ENCODE measurements at regions not wholly inside any gene's neighbourhood (a gene's known extent, or its start where the extent isn't known, plus 50 kb on each side); places are given as distances from the start of the nearest gene placed in this dataset.

- no peaks in the 10 kb centered on the region for H3K4me1 Mint-ChIP-seq
- TF ChIP-seq CTCF (conservative IDR thresholded peaks at IDR 0.05), result no peak
- Histone ChIP-seq H3K27me3 (ENCODE audit: control insufficient read depth, insufficient read depth, low read length, poor library complexity, severe bottlenecking) (no peaks in the 10 kb centered on the region), H3K4me1 (ENCODE audit: control insufficient read depth, insufficient read depth, low read length) (no peaks in the 10 kb centered on the region), H3K27ac (ENCODE audit: low read depth, low read length) (no peak overlapping the region), H3K9ac (ENCODE audit: extremely low read depth, low read length, poor library complexity, severe bottlenecking) (no peak overlapping the region), H3K4me3 (ENCODE audit: low read length) (no peak overlapping the region), H3K36me3 (ENCODE audit: control insufficient read depth, insufficient read depth, low read length) (no peaks in the 10 kb centered on the region), H3K9me3 (ENCODE audit: control insufficient read depth, low read length) (no peaks in the 10 kb centered on the region)
- H3K4me3 Mint-ChIP-seq, result no peak overlapping the region
- no peaks in the 10 kb centered on the region for H3K9me3 Mint-ChIP-seq
- H3K27ac Mint-ChIP-seq, result no peak overlapping the region
- no peak for DNase-seq
- H3K36me3 Mint-ChIP-seq (ENCODE audit: low read depth), result no peaks in the 10 kb centered on the region
- no peaks in the 10 kb centered on the region for H3K27me3 Mint-ChIP-seq (ENCODE audit: insufficient read depth)
These were observed 1435.7 kb downstream of the LRRC4C start for GRCh38 chr11:40023724-40024123.

- H3K4me3 ChIP-seq (ENCODE audit: low read length), result no peak overlapping the region
- 89 to 100% methylated on average over 1 to 3 of the region's 3 CpGs for WGBS, 2 experiments (ENCODE audit: insufficient coverage in 1 of 2, insufficient read length in 1 of 2)
- no peaks in the 10 kb centered on the region for H3K9me3 ChIP-seq (ENCODE audit: control insufficient read depth, low read length)
- H3K4me1 ChIP-seq (ENCODE audit: control insufficient read depth, insufficient read depth, low read length), result no peaks in the 10 kb centered on the region
- H3K36me3 ChIP-seq (ENCODE audit: control insufficient read depth, insufficient read depth, low read length), result no peaks in the 10 kb centered on the region
- no peak for TF ChIP-seq CTCF (conservative IDR thresholded peaks at IDR 0.05)
- no peak overlapping the region for H3K27ac ChIP-seq (ENCODE audit: low read depth, low read length)
- Mint-ChIP-seq H3K36me3 (ENCODE audit: low read depth) (no peaks in the 10 kb centered on the region), H3K27ac (no peak overlapping the region), H3K9me3 (no peaks in the 10 kb centered on the region), H3K4me3 (no peak overlapping the region), H3K4me1 (no peaks in the 10 kb centered on the region), H3K27me3 (ENCODE audit: insufficient read depth) (no peaks in the 10 kb centered on the region)
- no peak overlapping the region for H3K9ac ChIP-seq (ENCODE audit: extremely low read depth, low read length, poor library complexity, severe bottlenecking)
- no peak for DNase-seq
- H3K27me3 ChIP-seq (ENCODE audit: control insufficient read depth, insufficient read depth, low read length, poor library complexity, severe bottlenecking), result no peaks in the 10 kb centered on the region
These were observed 1449.4 kb downstream of the LRRC4C start for GRCh38 chr11:40010011-40010410.

- no peak for TF ChIP-seq CTCF (conservative IDR thresholded peaks at IDR 0.05)
- 86 to 90% methylated on average over 2 of the region's 2 CpGs for WGBS, 2 experiments (ENCODE audit: insufficient coverage in 1 of 2, insufficient read length in 1 of 2)
- Mint-ChIP-seq H3K36me3 (ENCODE audit: low read depth) (no peaks in the 10 kb centered on the region), H3K27me3 (ENCODE audit: insufficient read depth) (no peaks in the 10 kb centered on the region), H3K4me3 (no peak overlapping the region), H3K27ac (no peak overlapping the region), H3K9me3 (peaks cover 6% of the 10 kb centered on the region), H3K4me1 (peaks cover 10% of the 10 kb centered on the region)
- Histone ChIP-seq H3K4me1 (ENCODE audit: control insufficient read depth, insufficient read depth, low read length) (no peaks in the 10 kb centered on the region), H3K36me3 (ENCODE audit: control insufficient read depth, insufficient read depth, low read length) (no peaks in the 10 kb centered on the region), H3K9ac (ENCODE audit: extremely low read depth, low read length, poor library complexity, severe bottlenecking) (no peak overlapping the region), H3K9me3 (ENCODE audit: control insufficient read depth, low read length) (no peaks in the 10 kb centered on the region), H3K4me3 (ENCODE audit: low read length) (no peak overlapping the region), H3K27ac (ENCODE audit: low read depth, low read length) (no peak overlapping the region), H3K27me3 (ENCODE audit: control insufficient read depth, insufficient read depth, low read length, poor library complexity, severe bottlenecking) (no peaks in the 10 kb centered on the region)
- no peak for DNase-seq
These were observed 1466.9 kb downstream of the LRRC4C start for GRCh38 chr11:39992551-39992950.

All from endodermal cell (in vitro differentiated cells).